ENCODE measurements at regions not wholly inside any gene's neighbourhood (a gene's known extent, or its start where the extent isn't known, plus 50 kb on each side); places are given as distances from the start of the nearest gene placed in this dataset.
A peak's percentile ranks its signal among the peaks of the same experiment; 100 is the strongest.
"Not testable (repeated sequence)": the region's sequence is repeated elsewhere in the genome, so short reads cannot be mapped to it uniquely, and the experiment has no call there.

- DNase-seq = no peak
These were observed 122.3 kb upstream of the TMEM164 start for GRCh38 chrX:109880629-109881028.

- no peak for DNase-seq
These were observed 116.7 kb upstream of the TMEM164 start for GRCh38 chrX:109886122-109886761.

- DNase-seq = no peak
These were observed 113.5 kb upstream of the TMEM164 start for GRCh38 chrX:109889289-109890006.

GRCh38 chrX:109890300-109890699 is 112.6 kb upstream of the TMEM164 start:
- DNase-seq = no peak

- DNase-seq = peak; percentile 52
These were observed 111.9 kb upstream of the TMEM164 start for GRCh38 chrX:109890910-109891502.

GRCh38 chrX:109896024-109896423 is 106.9 kb upstream of the TMEM164 start:
- not testable (repeated sequence) for DNase-seq

- no peak for DNase-seq
These were observed 100.2 kb upstream of the TMEM164 start for GRCh38 chrX:109902665-109903064.

GRCh38 chrX:109911046-109911445 is 91.9 kb upstream of the TMEM164 start:
- DNase-seq = no peak

GRCh38 chrX:109912993-109913392 is 89.9 kb upstream of the TMEM164 start:
- not testable (repeated sequence) for DNase-seq

GRCh38 chrX:109914114-109914849 is 88.6 kb upstream of the TMEM164 start:
- no peak for DNase-seq

- DNase-seq = no peak
These were observed 84.2 kb upstream of the TMEM164 start for GRCh38 chrX:109918753-109919152.

- DNase-seq = no peak
These were observed 82.6 kb upstream of the TMEM164 start for GRCh38 chrX:109920325-109920724.

GRCh38 chrX:109920868-109921267 is 82.0 kb upstream of the TMEM164 start:
- DNase-seq = no peak

- DNase-seq = no peak
These were observed 80.7 kb upstream of the TMEM164 start for GRCh38 chrX:109922190-109922589.

GRCh38 chrX:109925003-109925402 is 77.9 kb upstream of the TMEM164 start:
- DNase-seq = not testable (repeated sequence)

- DNase-seq = no peak
These were observed 77.3 kb upstream of the TMEM164 start for GRCh38 chrX:109925656-109926055.

GRCh38 chrX:109926118-109926517 is 76.8 kb upstream of the TMEM164 start:
- no peak for DNase-seq

GRCh38 chrX:109926743-109927662 is 75.9 kb upstream of the TMEM164 start:
- no peak for DNase-seq

- no peak for DNase-seq
These were observed 75.1 kb upstream of the TMEM164 start for GRCh38 chrX:109927663-109928273.

- DNase-seq = no peak
These were observed 74.1 kb upstream of the TMEM164 start for GRCh38 chrX:109928596-109929335.

- no peak for DNase-seq
These were observed 71.2 kb upstream of the TMEM164 start for GRCh38 chrX:109931677-109932076.
